SK-N-SH treated with all-trans-retinoic acid at 6 μM for 48 hours (cell line): ENCODE measurements at regions not wholly inside any gene's neighbourhood (a gene's known extent, or its start where the extent isn't known, plus 50 kb on each side); places are given as distances from the start of the nearest gene placed in this dataset.

Experiments
- ATAC-seq: fragments of 200-7000 bp; cut with Tn5 transposase; 3 replicates; pipeline ENCODE4 v1.9.1; 2020; ENCODE audit warnings: mild to moderate bottlenecking, moderate library complexity
- ARNTL ChIP-seq: fragments of 450-650 bp; formaldehyde crosslinking; IDR thresholded peaks from 2 replicates; pipeline ENCODE4 v1.5.0; 2020; ENCODE audit warnings: low read depth, mild to moderate bottlenecking, moderate library complexity, borderline replicate concordance
- BACH2 ChIP-seq: fragments of 250-450 bp; sonication (Bioruptor Pico); IDR thresholded peaks from 2 replicates; pipeline ENCODE4 v1.9.0; 2021; ENCODE audit warnings: mild to moderate bottlenecking, borderline replicate concordance
- CSDC2 ChIP-seq: fragments of 250-450 bp; sonication (Bioruptor Pico); IDR thresholded peaks from 2 replicates; pipeline ENCODE4 v1.5.0; 2020; ENCODE audit warnings: mild to moderate bottlenecking, moderate library complexity
- GLIS3 ChIP-seq: fragments of 250-450 bp; sonication (Bioruptor Pico); IDR thresholded peaks from 2 replicates; pipeline ENCODE4 v1.5.0; 2020; ENCODE audit warnings: mild to moderate bottlenecking, moderate library complexity
- ISL1 ChIP-seq: fragments of 250-450 bp; sonication (Bioruptor Pico); IDR thresholded peaks from 2 replicates; pipeline ENCODE4 v2.1.2; 2022; ENCODE audit warnings: mild to moderate bottlenecking, moderate library complexity
- OSR1 ChIP-seq: fragments of 250-450 bp; sonication (Bioruptor Pico); IDR thresholded peaks from 2 replicates; pipeline ENCODE4 v1.8.0; 2022; ENCODE audit warnings: moderate library complexity, mild to moderate bottlenecking, inconsistent platforms
- PPARA ChIP-seq: fragments of 250-450 bp; sonication (Bioruptor Pico); IDR thresholded peaks from 2 replicates; pipeline ENCODE4 v1.5.0; 2020; ENCODE audit warnings: mild to moderate bottlenecking, borderline replicate concordance
- RARB ChIP-seq: fragments of 250-450 bp; sonication (Bioruptor Pico); IDR thresholded peaks from 2 replicates; pipeline ENCODE4 v1.8.0; 2021; ENCODE audit warnings: mild to moderate bottlenecking, moderate library complexity
- SNAI2 ChIP-seq: fragments of 250-450 bp; sonication (Bioruptor Pico); IDR thresholded peaks from 2 replicates; pipeline ENCODE4 v1.5.0; 2020; ENCODE audit warnings: mild to moderate bottlenecking, moderate library complexity
- TCF4 ChIP-seq: fragments of 250-450 bp; sonication (Bioruptor Pico); IDR thresholded peaks from 2 replicates; pipeline ENCODE4 v1.8.0; 2021; ENCODE audit warnings: mild to moderate bottlenecking, moderate library complexity, borderline replicate concordance
- TOX ChIP-seq: fragments of 250-450 bp; sonication (Bioruptor Pico); IDR thresholded peaks from 2 replicates; pipeline ENCODE4 v1.8.0; 2021; ENCODE audit warnings: mild to moderate bottlenecking, moderate library complexity, borderline replicate concordance
- ZC3H10 ChIP-seq: fragments of 250-450 bp; sonication (Bioruptor Pico); IDR thresholded peaks from 2 replicates; pipeline ENCODE4 v1.5.1; 2021; ENCODE audit warnings: mild to moderate bottlenecking, moderate library complexity
- ZFP3 ChIP-seq: fragments of 250-450 bp; sonication (Bioruptor Pico); IDR thresholded peaks from 2 replicates; pipeline ENCODE4 v1.5.0; 2020; ENCODE audit warnings: mild to moderate bottlenecking, moderate library complexity
- ZFP30 ChIP-seq: fragments of 450-650 bp; formaldehyde crosslinking; IDR thresholded peaks from 2 replicates; pipeline ENCODE4 v1.5.0; 2022; ENCODE audit warnings: mild to moderate bottlenecking, moderate library complexity
- ZNF565 ChIP-seq: fragments of 450-650 bp; formaldehyde crosslinking; conservative IDR thresholded peaks from 2 replicates; pipeline ENCODE4 v1.5.0; 2020; ENCODE audit warnings: low read depth, mild to moderate bottlenecking, moderate library complexity
- ZNF70 ChIP-seq: fragments of 450-650 bp; formaldehyde crosslinking; IDR thresholded peaks from 2 replicates; pipeline ENCODE4 v1.5.0; 2020; ENCODE audit warnings: mild to moderate bottlenecking, moderate library complexity
- ZNF8 ChIP-seq: fragments of 450-650 bp; formaldehyde crosslinking; IDR thresholded peaks from 2 replicates; pipeline ENCODE4 v1.5.0; 2020; ENCODE audit warnings: mild to moderate bottlenecking, moderate library complexity
- TF ChIP-seq, protein P1 (sequence below): fragments of 250-450 bp; sonication (Bioruptor Pico); IDR thresholded peaks from 2 replicates; pipeline ENCODE4 v1.5.0; 2020; ENCODE audit warnings: mild to moderate bottlenecking, moderate library complexity
- TF ChIP-seq, protein P2 (sequence below): fragments of 250-450 bp; sonication (Bioruptor Pico); IDR thresholded peaks from 2 replicates; pipeline ENCODE4 v1.5.1; 2020; ENCODE audit warnings: low read depth, mild to moderate bottlenecking, moderate library complexity
- TF ChIP-seq, protein P3 (sequence below): fragments of 250-450 bp; sonication (Bioruptor Pico); IDR thresholded peaks from 2 replicates; pipeline ENCODE4 v1.5.1; 2021; ENCODE audit warnings: mild to moderate bottlenecking, moderate library complexity
- TF ChIP-seq, protein P4 (sequence below): fragments of 250-450 bp; sonication (Bioruptor Pico); IDR thresholded peaks from 2 replicates; pipeline ENCODE4 v1.8.0; 2020; ENCODE audit warnings: mild to moderate bottlenecking, moderate library complexity, borderline replicate concordance

- TF ChIP-seq ZFP3 (CRISPR knock-in tag) (no peak), CSDC2 (CRISPR knock-in tag) (no peak), ZFP30 (no peak), TOX (CRISPR knock-in tag) (no peak), GLIS3 (CRISPR knock-in tag) (no peak), ZNF565 (no peak), BACH2 (no peak)
- TF ChIP-seq, protein P1, sequence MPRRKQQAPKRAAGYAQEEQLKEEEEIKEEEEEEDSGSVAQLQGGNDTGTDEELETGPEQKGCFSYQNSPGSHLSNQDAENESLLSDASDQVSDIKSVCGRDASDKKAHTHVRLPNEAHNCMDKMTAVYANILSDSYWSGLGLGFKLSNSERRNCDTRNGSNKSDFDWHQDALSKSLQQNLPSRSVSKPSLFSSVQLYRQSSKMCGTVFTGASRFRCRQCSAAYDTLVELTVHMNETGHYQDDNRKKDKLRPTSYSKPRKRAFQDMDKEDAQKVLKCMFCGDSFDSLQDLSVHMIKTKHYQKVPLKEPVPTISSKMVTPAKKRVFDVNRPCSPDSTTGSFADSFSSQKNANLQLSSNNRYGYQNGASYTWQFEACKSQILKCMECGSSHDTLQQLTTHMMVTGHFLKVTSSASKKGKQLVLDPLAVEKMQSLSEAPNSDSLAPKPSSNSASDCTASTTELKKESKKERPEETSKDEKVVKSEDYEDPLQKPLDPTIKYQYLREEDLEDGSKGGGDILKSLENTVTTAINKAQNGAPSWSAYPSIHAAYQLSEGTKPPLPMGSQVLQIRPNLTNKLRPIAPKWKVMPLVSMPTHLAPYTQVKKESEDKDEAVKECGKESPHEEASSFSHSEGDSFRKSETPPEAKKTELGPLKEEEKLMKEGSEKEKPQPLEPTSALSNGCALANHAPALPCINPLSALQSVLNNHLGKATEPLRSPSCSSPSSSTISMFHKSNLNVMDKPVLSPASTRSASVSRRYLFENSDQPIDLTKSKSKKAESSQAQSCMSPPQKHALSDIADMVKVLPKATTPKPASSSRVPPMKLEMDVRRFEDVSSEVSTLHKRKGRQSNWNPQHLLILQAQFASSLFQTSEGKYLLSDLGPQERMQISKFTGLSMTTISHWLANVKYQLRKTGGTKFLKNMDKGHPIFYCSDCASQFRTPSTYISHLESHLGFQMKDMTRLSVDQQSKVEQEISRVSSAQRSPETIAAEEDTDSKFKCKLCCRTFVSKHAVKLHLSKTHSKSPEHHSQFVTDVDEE (CRISPR knock-in tag) = no peak
- TF ChIP-seq, protein P2, sequence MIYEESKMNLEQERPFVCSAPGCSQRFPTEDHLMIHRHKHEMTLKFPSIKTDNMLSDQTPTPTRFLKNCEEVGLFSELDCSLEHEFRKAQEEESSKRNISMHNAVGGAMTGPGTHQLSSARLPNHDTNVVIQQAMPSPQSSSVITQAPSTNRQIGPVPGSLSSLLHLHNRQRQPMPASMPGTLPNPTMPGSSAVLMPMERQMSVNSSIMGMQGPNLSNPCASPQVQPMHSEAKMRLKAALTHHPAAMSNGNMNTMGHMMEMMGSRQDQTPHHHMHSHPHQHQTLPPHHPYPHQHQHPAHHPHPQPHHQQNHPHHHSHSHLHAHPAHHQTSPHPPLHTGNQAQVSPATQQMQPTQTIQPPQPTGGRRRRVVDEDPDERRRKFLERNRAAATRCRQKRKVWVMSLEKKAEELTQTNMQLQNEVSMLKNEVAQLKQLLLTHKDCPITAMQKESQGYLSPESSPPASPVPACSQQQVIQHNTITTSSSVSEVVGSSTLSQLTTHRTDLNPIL = no peak
- no peak for ATAC-seq
These were observed 105.0 kb upstream of the NPY start for GRCh38 chr7:24178811-24179570.

- no peak for TF ChIP-seq CSDC2 (CRISPR knock-in tag)
- no peak for ATAC-seq
These were observed 92.6 kb upstream of the NPY start for GRCh38 chr7:24191362-24191761.

DNA sequence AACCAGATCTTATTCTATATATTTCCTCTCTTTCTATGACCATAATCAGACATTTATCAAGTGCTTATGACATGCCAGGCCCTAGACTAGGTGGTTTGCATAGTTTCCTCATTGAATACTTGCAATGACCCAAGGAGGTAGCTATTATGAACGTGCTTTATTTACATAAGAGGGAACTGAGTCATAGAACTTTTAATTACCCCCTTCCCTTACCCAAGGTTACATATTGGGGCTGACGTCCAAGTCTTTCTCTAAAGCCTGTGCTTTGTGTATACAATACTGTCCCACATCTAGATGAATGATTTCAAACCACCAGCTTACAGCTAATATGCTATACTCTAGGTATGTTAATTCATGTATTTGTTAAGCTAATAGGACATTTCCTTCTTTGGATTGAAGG lies 91.9 kb upstream of the NPY start:
- no peak for TF ChIP-seq OSR1 (CRISPR knock-in tag)
- no peak for ATAC-seq

DNA sequence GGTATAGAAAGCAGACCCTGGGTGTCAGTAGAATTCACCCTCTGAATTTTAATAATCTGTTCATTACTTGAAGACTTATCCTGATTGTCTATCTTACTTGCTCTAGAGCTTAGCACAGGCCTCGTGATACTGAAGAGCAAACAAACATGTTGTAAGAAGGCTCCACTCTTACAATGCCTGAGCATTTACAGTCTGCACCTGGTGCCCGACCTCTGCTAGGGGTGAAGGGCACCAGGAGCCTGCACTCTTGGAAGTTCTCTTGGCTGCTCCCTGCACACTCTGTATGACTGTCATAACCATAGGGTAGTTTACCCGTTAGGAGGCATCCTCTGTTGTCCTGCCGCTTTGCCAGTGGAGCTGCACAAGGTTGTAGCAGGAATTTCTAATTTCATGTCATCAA lies 91.3 kb upstream of the NPY start:
- no peak for ATAC-seq
- TF ChIP-seq, protein P1 (CRISPR knock-in tag) = no peak
- TF ChIP-seq CSDC2 (CRISPR knock-in tag) (no peak), PPARA (CRISPR knock-in tag) (no peak), TOX (CRISPR knock-in tag) (no peak), ARNTL (CRISPR knock-in tag) (no peak), ZC3H10 (no peak), ISL1 (no peak), RARB (CRISPR knock-in tag) (no peak), ZNF8 (CRISPR knock-in tag) (no peak), ZNF565 (no peak), ZFP30 (no peak), OSR1 (CRISPR knock-in tag) (no peak), TCF4 (CRISPR knock-in tag) (no peak), SNAI2 (no peak), ZFP3 (CRISPR knock-in tag) (no peak), ZNF70 (CRISPR knock-in tag) (no peak), GLIS3 (CRISPR knock-in tag) (no peak)
- TF ChIP-seq, protein P3, sequence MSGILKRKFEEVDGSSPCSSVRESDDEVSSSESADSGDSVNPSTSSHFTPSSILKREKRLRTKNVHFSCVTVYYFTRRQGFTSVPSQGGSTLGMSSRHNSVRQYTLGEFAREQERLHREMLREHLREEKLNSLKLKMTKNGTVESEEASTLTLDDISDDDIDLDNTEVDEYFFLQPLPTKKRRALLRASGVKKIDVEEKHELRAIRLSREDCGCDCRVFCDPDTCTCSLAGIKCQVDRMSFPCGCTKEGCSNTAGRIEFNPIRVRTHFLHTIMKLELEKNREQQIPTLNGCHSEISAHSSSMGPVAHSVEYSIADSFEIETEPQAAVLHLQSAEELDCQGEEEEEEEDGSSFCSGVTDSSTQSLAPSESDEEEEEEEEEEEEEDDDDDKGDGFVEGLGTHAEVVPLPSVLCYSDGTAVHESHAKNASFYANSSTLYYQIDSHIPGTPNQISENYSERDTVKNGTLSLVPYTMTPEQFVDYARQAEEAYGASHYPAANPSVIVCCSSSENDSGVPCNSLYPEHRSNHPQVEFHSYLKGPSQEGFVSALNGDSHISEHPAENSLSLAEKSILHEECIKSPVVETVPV = no peak
- TF ChIP-seq, protein P2 = no peak
- TF ChIP-seq, protein P4, sequence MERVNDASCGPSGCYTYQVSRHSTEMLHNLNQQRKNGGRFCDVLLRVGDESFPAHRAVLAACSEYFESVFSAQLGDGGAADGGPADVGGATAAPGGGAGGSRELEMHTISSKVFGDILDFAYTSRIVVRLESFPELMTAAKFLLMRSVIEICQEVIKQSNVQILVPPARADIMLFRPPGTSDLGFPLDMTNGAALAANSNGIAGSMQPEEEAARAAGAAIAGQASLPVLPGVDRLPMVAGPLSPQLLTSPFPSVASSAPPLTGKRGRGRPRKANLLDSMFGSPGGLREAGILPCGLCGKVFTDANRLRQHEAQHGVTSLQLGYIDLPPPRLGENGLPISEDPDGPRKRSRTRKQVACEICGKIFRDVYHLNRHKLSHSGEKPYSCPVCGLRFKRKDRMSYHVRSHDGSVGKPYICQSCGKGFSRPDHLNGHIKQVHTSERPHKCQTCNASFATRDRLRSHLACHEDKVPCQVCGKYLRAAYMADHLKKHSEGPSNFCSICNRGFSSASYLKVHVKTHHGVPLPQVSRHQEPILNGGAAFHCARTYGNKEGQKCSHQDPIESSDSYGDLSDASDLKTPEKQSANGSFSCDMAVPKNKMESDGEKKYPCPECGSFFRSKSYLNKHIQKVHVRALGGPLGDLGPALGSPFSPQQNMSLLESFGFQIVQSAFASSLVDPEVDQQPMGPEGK (CRISPR knock-in tag) = no peak
